ENCODE measurements at regions not wholly inside any gene's neighbourhood (a gene's known extent, or its start where the extent isn't known, plus 50 kb on each side); places are given as distances from the start of the nearest gene placed in this dataset.

DNA sequence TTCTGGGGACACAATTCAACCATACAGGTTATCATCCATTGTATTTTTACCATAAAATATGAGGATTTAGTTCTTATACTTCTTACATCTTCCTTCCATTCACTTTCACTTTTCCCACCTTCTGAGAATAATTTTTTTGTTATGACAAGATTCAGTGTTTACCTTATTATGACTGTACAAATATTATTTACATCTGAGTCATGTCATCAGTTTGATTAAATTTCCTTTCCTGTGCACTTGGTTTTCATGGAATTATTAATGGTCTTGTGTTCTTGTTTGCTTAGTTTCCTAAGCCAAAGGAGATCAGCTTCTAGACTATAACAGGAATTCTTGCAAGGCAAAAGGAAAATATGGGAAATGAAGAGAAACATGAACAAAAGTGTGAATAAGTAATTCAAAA lies 366.5 kb downstream of the TMEM38B start:
- peaks cover 10% of the 10 kb centered on the region for H3K36me3 Mint-ChIP-seq
- POLR2A ChIA-PET, result no interaction called here

More for the DNA sequence above, 366.5 kb downstream of the TMEM38B start:
- no peak for ATAC-seq
- CTCF ChIA-PET, result no interaction called here
- H3K4me1 Mint-ChIP-seq, result peaks cover 3% of the 10 kb centered on the region
- no peak overlapping the region for H3K4me3 Mint-ChIP-seq
- H3K9me3 Mint-ChIP-seq, result peaks cover 9% of the 10 kb centered on the region
- TF ChIP-seq, protein P1, sequence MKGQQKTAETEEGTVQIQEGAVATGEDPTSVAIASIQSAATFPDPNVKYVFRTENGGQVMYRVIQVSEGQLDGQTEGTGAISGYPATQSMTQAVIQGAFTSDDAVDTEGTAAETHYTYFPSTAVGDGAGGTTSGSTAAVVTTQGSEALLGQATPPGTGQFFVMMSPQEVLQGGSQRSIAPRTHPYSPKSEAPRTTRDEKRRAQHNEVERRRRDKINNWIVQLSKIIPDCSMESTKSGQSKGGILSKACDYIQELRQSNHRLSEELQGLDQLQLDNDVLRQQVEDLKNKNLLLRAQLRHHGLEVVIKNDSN (CRISPR knock-in tag; IDR thresholded peaks at IDR 0.05), result no peak
- TF ChIP-seq ETV6 (CRISPR knock-in tag; IDR thresholded peaks at IDR 0.05) (no peak), GABPB1 (CRISPR knock-in tag; IDR thresholded peaks at IDR 0.05) (no peak), NFATC4 (CRISPR knock-in tag; IDR thresholded peaks at IDR 0.05) (no peak), ZNF138 (CRISPR knock-in tag; conservative IDR thresholded peaks at IDR 0.05) (no peak), SOX15 (CRISPR knock-in tag; IDR thresholded peaks at IDR 0.05) (no peak), JAZF1 (CRISPR knock-in tag; IDR thresholded peaks at IDR 0.05) (no peak), ELF4 (CRISPR knock-in tag; IDR thresholded peaks at IDR 0.05; ENCODE audit: low read depth) (no peak), NR2C2 (CRISPR knock-in tag; IDR thresholded peaks at IDR 0.05) (no peak)
- TF ChIP-seq, protein P2, sequence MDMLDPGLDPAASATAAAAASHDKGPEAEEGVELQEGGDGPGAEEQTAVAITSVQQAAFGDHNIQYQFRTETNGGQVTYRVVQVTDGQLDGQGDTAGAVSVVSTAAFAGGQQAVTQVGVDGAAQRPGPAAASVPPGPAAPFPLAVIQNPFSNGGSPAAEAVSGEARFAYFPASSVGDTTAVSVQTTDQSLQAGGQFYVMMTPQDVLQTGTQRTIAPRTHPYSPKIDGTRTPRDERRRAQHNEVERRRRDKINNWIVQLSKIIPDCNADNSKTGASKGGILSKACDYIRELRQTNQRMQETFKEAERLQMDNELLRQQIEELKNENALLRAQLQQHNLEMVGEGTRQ (CRISPR knock-in tag; IDR thresholded peaks at IDR 0.05), result no peak
- TF ChIP-seq, protein P3, sequence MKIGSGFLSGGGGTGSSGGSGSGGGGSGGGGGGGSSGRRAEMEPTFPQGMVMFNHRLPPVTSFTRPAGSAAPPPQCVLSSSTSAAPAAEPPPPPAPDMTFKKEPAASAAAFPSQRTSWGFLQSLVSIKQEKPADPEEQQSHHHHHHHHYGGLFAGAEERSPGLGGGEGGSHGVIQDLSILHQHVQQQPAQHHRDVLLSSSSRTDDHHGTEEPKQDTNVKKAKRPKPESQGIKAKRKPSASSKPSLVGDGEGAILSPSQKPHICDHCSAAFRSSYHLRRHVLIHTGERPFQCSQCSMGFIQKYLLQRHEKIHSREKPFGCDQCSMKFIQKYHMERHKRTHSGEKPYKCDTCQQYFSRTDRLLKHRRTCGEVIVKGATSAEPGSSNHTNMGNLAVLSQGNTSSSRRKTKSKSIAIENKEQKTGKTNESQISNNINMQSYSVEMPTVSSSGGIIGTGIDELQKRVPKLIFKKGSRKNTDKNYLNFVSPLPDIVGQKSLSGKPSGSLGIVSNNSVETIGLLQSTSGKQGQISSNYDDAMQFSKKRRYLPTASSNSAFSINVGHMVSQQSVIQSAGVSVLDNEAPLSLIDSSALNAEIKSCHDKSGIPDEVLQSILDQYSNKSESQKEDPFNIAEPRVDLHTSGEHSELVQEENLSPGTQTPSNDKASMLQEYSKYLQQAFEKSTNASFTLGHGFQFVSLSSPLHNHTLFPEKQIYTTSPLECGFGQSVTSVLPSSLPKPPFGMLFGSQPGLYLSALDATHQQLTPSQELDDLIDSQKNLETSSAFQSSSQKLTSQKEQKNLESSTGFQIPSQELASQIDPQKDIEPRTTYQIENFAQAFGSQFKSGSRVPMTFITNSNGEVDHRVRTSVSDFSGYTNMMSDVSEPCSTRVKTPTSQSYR (CRISPR knock-in tag; IDR thresholded peaks at IDR 0.05), result no peak
- TF ChIP-seq, protein P4, sequence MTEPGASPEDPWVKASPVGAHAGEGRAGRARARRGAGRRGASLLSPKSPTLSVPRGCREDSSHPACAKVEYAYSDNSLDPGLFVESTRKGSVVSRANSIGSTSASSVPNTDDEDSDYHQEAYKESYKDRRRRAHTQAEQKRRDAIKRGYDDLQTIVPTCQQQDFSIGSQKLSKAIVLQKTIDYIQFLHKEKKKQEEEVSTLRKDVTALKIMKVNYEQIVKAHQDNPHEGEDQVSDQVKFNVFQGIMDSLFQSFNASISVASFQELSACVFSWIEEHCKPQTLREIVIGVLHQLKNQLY (CRISPR knock-in tag; IDR thresholded peaks at IDR 0.05), result no peak
- TF ChIP-seq, protein P5, sequence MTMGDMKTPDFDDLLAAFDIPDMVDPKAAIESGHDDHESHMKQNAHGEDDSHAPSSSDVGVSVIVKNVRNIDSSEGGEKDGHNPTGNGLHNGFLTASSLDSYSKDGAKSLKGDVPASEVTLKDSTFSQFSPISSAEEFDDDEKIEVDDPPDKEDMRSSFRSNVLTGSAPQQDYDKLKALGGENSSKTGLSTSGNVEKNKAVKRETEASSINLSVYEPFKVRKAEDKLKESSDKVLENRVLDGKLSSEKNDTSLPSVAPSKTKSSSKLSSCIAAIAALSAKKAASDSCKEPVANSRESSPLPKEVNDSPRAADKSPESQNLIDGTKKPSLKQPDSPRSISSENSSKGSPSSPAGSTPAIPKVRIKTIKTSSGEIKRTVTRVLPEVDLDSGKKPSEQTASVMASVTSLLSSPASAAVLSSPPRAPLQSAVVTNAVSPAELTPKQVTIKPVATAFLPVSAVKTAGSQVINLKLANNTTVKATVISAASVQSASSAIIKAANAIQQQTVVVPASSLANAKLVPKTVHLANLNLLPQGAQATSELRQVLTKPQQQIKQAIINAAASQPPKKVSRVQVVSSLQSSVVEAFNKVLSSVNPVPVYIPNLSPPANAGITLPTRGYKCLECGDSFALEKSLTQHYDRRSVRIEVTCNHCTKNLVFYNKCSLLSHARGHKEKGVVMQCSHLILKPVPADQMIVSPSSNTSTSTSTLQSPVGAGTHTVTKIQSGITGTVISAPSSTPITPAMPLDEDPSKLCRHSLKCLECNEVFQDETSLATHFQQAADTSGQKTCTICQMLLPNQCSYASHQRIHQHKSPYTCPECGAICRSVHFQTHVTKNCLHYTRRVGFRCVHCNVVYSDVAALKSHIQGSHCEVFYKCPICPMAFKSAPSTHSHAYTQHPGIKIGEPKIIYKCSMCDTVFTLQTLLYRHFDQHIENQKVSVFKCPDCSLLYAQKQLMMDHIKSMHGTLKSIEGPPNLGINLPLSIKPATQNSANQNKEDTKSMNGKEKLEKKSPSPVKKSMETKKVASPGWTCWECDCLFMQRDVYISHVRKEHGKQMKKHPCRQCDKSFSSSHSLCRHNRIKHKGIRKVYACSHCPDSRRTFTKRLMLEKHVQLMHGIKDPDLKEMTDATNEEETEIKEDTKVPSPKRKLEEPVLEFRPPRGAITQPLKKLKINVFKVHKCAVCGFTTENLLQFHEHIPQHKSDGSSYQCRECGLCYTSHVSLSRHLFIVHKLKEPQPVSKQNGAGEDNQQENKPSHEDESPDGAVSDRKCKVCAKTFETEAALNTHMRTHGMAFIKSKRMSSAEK (CRISPR knock-in tag; IDR thresholded peaks at IDR 0.05; ENCODE audit: borderline replicate concordance), result no peak
- TF ChIP-seq, protein P6, sequence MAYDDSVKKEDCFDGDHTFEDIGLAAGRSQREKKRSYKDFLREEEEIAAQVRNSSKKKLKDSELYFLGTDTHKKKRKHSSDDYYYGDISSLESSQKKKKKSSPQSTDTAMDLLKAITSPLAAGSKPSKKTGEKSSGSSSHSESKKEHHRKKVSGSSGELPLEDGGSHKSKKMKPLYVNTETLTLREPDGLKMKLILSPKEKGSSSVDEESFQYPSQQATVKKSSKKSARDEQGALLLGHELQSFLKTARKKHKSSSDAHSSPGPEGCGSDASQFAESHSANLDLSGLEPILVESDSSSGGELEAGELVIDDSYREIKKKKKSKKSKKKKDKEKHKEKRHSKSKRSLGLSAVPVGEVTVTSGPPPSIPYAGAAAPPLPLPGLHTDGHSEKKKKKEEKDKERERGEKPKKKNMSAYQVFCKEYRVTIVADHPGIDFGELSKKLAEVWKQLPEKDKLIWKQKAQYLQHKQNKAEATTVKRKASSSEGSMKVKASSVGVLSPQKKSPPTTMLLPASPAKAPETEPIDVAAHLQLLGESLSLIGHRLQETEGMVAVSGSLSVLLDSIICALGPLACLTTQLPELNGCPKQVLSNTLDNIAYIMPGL (CRISPR knock-in tag; IDR thresholded peaks at IDR 0.05), result no peak
- TF ChIP-seq, protein P7, sequence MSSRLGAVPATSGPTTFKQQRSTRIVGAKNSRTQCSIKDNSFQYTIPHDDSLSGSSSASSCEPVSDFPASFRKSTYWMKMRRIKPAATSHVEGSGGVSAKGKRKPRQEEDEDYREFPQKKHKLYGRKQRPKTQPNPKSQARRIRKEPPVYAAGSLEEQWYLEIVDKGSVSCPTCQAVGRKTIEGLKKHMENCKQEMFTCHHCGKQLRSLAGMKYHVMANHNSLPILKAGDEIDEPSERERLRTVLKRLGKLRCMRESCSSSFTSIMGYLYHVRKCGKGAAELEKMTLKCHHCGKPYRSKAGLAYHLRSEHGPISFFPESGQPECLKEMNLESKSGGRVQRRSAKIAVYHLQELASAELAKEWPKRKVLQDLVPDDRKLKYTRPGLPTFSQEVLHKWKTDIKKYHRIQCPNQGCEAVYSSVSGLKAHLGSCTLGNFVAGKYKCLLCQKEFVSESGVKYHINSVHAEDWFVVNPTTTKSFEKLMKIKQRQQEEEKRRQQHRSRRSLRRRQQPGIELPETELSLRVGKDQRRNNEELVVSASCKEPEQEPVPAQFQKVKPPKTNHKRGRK (CRISPR knock-in tag; IDR thresholded peaks at IDR 0.05; ENCODE audit: borderline replicate concordance), result no peak
- TF ChIP-seq, protein P8, sequence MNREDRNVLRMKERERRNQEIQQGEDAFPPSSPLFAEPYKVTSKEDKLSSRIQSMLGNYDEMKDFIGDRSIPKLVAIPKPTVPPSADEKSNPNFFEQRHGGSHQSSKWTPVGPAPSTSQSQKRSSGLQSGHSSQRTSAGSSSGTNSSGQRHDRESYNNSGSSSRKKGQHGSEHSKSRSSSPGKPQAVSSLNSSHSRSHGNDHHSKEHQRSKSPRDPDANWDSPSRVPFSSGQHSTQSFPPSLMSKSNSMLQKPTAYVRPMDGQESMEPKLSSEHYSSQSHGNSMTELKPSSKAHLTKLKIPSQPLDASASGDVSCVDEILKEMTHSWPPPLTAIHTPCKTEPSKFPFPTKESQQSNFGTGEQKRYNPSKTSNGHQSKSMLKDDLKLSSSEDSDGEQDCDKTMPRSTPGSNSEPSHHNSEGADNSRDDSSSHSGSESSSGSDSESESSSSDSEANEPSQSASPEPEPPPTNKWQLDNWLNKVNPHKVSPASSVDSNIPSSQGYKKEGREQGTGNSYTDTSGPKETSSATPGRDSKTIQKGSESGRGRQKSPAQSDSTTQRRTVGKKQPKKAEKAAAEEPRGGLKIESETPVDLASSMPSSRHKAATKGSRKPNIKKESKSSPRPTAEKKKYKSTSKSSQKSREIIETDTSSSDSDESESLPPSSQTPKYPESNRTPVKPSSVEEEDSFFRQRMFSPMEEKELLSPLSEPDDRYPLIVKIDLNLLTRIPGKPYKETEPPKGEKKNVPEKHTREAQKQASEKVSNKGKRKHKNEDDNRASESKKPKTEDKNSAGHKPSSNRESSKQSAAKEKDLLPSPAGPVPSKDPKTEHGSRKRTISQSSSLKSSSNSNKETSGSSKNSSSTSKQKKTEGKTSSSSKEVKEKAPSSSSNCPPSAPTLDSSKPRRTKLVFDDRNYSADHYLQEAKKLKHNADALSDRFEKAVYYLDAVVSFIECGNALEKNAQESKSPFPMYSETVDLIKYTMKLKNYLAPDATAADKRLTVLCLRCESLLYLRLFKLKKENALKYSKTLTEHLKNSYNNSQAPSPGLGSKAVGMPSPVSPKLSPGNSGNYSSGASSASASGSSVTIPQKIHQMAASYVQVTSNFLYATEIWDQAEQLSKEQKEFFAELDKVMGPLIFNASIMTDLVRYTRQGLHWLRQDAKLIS (CRISPR knock-in tag; IDR thresholded peaks at IDR 0.05; ENCODE audit: borderline replicate concordance), result no peak
- TF ChIP-seq, protein P9, sequence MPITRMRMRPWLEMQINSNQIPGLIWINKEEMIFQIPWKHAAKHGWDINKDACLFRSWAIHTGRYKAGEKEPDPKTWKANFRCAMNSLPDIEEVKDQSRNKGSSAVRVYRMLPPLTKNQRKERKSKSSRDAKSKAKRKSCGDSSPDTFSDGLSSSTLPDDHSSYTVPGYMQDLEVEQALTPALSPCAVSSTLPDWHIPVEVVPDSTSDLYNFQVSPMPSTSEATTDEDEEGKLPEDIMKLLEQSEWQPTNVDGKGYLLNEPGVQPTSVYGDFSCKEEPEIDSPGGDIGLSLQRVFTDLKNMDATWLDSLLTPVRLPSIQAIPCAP (CRISPR knock-in tag; IDR thresholded peaks at IDR 0.05), result no peak
- H3K27me3 Mint-ChIP-seq (ENCODE audit: low read depth), result no peaks in the 10 kb centered on the region
- DNase-seq (ENCODE audit: low spot score), result no peak
- no peak overlapping the region for H3K27ac Mint-ChIP-seq

Measured in WTC11 (cell line).